T1000 (cell line): ENCODE measurements at regions not wholly inside any gene's neighbourhood (a gene's known extent, or its start where the extent isn't known, plus 50 kb on each side); places are given as distances from the start of the nearest gene placed in this dataset.

Source experiments
- DNase-seq: peaks from one replicate; lab custom pipeline; 2025; ENCODE audit warnings: mixed read lengths; lab: John Stamatoyannopoulos, UW

DNA sequence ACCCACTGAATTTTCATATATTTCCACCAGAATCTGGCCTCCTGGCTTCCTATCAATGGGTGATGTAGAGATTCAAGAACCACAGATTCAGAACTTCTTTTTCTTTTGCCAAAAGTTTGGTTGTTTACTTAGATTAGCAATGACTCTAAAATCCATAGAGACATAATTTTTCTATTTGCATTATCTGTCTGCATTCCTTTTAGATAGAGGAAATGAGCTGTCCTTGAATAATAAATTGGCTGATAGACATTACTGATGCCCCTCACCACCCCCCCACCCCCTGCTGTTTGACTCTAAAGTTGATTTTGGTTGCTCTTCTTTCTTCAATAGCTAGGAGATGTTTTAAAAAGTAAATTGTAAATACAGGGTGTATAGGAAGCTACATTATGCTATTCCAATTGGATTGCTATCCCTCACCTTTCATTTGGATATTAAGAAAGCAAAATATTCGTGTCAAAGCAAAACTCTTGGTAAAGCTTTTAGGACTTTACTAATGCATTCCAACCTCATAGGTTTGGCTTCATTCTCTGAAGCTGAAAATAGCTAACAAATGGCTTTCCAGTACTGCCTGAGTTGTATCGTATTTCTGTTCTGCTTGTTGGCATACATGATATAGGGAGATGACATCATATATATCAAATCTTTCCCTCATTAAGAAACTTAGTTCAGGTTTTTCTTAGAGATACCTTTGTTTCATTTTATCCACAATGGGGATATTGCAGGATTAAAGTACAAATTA, 606.0 kb downstream of the ARL4A start:
- no peak for DNase-seq

GRCh38 chr7:13307040-13307439, 619.6 kb downstream of the ARL4A start:
- DNase-seq = no peak

- DNase-seq = no peak
These were observed 621.0 kb downstream of the ARL4A start for GRCh38 chr7:13308423-13308822.

DNA sequence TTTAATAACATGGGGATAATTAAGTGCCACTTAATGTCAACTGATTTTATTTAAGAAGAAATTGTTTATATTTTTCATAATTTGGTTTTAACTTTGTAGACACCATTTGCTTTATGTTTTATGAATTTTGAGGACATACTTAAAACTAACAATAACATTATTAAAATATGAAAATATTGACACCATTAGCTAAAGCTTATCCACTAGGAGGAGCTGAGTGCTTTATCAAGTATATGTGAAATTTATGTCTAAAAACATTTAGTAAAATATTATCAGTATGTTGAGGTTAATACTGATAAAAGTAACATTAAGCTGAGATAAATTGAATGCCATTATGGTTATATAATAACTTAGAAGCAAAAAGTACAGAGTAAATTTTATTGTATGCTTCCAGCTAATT, 622.1 kb downstream of the ARL4A start:
- DNase-seq = no peak

GRCh38 chr7:13312307-13312706, 624.9 kb downstream of the ARL4A start:
- DNase-seq = no peak

- DNase-seq = no peak
These were observed 632.9 kb downstream of the ARL4A start for GRCh38 chr7:13320333-13320732.

DNA sequence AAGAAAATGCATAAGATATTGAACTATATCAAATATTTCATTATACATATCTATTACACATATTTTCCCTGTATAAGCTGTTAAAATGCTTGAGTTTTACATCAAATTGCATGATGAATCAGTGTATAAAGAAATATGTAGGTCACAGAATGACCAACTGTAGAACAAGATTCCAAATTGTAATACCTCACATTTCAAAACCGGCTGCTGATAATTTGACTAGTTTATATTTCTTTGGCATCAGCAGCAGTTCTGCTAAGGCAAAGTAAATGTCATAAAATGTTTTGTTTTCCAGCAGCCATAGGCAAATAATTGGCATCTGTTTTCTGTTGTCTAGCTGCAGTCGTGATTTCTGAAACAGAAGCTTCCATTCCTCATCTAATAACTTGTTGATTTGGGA, 633.9 kb downstream of the ARL4A start:
- DNase-seq = no peak

DNA sequence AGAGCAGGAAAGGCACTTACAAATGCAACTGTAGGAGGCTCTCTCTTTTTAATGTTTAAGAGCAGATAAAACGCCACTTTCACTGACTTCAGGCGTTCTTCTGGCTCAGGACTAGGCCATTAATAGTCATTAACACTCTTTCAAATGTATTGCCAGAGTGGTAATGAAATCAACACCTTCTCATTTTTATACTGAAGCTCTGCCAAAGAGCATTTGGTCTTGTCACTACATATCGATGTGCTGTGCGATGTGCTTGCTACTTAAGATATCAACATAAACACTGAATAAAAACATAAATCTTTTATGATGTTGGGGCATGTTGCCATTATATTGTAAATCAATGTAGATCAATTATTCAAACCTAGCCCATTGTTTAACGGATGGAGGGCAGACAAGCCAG, 634.7 kb downstream of the ARL4A start:
- no peak for DNase-seq

- peak; percentile 4 for DNase-seq
These were observed 640.2 kb downstream of the ARL4A start for GRCh38 chr7:13327669-13328068.

DNA sequence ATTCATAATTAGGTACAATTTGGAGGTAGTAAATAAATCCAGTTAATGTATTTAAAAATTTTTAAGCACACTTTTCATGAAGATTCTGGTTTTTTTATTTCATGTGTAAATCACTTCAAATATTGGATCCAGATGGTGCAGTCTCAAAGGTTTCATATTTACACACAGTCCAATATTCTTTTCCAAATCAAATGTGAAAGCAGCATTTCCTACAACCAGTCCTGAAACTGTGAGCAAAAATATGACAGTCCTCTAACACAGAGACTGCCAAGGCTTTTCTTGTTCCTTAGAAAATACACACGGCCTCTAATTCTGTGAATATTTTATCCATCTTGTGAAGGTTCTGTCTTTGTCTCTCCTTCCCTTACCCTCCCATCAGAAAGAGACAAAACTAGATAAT, 645.9 kb downstream of the ARL4A start:
- DNase-seq = no peak

DNA sequence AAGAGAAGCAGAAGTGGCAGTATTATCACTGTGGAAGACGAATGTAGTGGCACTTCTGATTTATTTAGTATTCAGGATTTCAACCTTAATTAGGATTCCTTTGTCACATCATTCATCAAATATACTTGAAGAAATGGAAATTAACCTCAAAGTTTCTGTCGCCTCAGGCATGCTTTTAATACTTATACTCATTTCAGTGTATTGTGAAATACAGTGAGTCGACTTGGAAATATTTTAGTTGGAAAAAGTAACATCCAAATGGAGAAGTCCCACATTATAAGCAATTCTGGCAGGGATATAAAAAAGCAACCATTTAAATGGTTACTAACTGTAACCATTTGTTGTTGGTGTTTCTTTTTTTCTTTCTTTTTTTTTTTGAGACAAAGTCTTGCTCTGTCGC, 648.8 kb downstream of the ARL4A start:
- DNase-seq = no peak

DNA sequence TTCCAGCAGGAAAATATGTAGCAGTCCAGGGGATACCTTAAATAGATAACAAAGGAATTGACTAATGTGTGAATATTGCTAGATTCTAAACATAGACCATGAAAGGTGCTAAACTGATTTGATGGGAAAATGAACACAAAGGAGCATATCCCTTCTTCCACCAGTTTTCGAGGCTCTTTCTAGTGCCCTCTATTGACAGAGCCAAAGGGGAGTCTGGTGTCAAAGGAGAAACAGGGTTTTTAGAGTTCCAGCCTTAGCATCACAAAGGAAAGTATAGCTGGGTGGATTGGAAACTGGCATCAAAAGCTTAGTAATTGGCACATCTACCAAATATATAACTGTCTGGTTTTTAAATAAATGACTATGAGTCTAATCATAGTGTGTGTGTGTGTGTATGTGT, 636.8 kb downstream of the ETV1 start:
- no peak for DNase-seq

DNA sequence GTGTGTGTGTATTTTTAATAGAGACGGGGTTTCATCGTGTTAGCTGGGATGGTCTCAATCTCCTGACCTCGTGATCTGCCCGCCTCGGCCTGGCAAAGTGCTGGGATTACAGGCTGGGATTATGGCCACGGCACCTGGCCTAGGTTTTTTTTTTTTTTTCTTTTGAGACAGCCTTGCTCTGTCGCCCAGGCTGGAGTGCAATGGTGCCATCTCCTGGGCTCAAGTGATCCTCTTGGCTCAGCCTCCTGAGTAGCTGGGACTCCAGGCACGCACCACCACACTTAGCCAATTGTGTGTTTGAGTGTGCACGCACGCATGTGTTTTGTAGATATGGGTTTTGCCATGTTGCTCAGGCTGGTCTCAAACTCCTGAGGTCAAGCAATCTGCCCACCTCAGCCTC, 629.8 kb downstream of the ETV1 start:
- no peak for DNase-seq

DNA sequence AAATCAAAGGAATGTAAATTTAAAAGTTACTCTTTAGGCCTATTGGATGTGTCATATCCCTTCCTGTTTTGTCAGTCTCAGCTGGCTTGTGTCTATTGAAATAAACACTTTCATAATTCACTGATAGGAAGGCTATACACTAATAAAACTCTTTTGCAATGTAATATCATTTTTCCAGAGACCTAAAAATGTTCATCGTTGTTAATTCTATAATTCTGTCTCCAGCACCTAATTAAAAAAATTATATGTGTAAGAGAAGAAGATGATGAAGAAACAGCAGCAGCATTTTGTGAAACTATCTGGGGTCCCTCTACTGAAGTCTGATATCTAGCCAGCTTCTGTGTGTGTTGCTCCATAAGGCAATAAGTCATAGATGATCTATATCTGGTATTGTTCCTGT, 602.7 kb downstream of the ETV1 start:
- no peak for DNase-seq

DNA sequence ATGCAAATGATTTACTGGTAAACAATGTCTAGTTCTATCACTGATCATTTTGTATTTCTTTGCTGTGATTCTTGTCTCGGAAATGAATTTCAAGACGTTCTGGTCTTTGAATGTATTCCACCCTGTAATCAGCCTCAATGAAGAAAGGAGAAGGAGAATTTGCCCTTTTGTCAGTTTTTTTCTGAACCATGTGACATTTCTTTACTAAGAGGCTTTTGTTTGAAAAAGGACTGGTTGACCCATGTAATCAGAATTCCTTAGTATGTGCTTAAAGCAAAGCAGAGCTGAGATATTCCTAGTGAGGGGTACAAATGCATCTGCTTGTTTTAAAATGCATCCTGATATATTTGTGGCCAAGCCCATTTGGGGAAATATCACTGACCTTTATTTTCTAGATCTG, 581.6 kb downstream of the ETV1 start:
- no peak for DNase-seq

DNA sequence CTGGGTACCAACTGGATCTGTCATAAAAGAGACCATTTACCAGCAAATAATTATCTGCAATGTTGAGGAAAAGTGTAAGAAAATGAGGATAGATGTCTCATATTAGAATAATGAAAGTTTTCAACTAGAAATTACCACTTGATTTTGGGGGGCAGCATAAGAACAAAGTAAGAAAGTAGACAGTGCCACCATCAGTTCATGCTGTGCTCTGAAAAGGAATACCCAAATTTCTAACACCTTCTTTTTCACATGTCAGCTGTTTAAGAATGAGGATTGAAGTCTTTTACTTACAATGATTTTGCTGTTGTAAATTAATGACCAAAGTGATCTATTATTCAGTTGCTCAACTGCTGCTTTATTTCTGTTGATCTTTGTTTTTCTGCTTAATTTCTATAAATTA, 578.3 kb downstream of the ETV1 start:
- DNase-seq = no peak

DNA sequence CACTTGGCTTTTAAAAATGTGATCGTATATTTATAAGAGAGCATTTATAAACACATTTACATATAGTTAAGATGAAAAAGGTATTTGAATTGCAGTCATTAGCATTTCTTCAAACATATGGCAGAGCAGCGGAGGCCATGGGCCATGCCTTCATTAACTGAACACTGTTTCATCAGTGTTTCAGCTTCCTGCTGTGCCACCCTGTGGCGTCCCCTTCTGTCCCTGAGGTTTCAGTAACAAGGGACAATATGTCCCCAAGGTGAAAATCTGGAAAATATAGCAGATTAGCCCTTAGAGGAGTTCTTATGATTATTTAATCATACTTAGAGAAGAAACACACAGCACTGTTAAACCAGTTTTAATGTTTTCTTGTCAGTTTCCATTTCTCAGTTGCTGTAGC, 577.8 kb downstream of the ETV1 start:
- no peak for DNase-seq

DNA sequence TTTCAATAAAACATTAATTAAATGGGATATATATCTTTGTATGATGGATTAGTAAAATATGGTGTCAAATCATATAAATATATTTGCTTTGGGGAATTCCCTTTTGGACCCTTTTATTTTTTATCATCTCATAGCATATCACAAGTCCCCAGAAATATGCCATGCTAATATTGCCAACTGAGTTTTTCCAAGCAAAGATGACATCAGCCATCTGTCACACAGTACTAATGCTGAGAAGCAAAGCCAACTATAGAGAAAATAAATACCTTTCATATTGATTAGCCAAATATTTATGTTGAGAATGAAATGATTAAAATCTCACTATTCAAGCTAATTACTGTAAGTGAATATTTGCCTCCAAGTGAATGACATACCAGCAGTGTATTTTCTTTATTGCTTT, 575.3 kb downstream of the ETV1 start:
- no peak for DNase-seq

GRCh38 chr7:13414661-13415107, 574.8 kb downstream of the ETV1 start:
- DNase-seq = no peak

DNA sequence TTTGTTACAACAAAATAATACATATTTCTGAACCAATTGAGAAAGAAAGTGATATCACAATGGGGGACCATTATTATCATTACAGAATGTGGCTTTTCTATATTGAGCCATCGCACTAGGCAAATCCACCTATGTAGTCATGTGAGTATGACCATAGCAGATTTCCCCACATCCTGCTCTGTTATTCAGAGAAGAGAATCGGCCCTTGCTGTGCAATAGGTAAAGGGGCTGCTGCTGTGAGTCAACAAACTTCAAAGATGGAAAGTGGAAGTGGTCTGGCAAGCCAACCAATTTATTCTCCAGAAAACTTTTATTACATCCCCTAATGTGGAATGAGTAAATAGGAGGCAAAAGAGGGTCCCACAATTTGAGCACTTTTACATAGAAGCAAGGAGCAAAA, 573.4 kb downstream of the ETV1 start:
- DNase-seq = no peak

DNA sequence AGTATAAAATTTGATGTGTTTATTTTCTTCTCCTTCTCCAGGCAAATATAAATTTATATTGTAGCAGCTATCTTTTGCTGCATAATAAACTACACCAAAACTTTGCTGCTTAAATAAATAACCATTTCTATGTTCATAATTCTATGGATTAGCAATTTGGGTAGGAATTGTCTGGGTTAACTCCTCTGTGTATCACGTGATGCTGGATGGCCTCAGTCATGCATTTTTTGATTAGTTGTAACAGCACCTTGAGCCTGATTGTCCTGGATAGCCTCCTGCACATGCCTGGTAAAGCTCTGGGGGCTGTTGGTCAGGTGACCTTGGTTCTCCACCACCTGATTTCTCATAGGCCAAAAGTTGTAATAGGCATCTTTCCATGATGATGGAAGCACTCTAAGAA, 572.9 kb downstream of the ETV1 start:
- DNase-seq = no peak

- no peak for DNase-seq
These were observed 568.7 kb downstream of the ETV1 start for GRCh38 chr7:13420726-13421125.

DNA sequence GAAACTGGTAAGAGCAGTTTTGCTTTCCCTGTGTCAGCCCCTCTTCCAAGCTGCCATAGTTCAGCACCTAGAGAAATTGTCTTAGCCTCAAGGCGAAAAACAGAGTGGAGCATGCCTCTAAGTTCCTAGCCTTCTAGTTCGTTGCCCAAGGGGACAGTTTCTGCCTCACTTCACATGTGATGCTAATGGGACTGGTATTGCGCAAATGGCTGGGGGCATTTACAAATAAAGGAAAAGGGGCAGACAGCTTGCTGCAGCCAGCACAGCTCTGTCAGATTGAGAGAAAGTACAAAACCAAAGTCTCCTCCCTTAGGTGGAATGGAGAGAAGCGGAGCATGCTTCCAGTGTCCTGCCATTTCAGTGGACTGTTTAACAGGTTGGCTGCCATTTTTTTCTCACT, 567.7 kb downstream of the ETV1 start:
- no peak for DNase-seq

- DNase-seq = no peak
These were observed 555.5 kb downstream of the ETV1 start for GRCh38 chr7:13433946-13434345.
